ENCODE measurements at regions not wholly inside any gene's neighbourhood (a gene's known extent, or its start where the extent isn't known, plus 50 kb on each side); places are given as distances from the start of the nearest gene placed in this dataset.
"Not testable (repeated sequence)": the region's sequence is repeated elsewhere in the genome, so short reads cannot be mapped to it uniquely, and the experiment has no call there.

DNA sequence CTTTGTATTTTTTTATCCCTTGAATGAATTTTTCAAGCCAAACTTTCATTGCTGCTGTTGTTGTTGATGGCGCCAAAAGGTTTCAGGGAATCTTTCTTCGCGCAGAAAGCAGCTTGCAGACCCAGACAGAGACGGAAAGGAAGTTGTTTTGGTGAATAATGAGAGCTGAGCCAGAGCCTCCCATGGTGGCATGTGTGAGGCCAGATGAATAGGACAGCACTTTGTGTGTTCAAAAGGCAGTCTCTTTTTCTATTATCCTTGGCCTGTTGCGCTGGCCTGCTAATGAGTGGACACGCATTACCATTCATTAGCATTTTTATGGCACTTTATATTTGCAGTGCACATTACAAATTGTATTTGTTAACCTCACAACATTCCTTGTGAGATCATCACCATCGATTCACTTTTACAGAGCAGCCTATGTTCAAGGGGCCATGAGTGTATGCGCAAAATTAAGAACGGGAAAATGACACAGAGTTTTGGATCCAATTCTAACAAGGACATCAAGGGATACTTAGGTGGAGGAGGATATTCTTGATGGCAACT, 754.7 kb downstream of the BCL11A start:
- DNase-seq (ENCODE audit: low read depth) = no peak

DNA sequence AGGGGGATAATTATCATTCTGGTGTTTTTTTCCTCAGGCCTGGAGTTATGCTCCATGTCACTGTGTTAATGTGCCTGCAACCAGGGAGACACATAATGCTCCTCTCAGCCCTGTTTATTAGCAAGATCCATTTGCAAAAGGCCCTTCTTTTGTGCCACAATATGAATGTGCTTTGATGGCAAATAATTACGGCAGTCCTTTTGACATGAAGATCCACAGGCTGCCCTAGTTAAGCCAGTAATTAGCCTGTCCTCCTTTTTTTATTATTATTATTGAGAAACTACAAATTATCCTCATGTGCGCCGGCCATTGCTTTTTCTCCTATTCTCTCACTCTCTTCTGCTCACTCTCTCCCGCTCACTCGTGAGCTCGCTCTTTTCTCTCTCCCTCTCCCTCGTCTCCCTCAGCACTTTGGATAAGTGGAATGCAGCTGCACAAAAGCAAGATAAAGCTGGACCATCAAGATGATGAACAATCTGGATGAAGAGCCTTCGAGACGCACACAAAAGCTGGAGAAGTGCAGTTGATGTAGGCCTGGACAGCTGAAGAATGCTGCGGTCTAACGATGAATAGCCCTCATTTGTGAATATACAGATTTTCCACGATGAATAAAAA, 762.3 kb downstream of the BCL11A start:
- no peak for DNase-seq (ENCODE audit: low read depth)

- DNase-seq (ENCODE audit: low read depth) = no peak
Measured at GRCh38 chr2:59790186-59791003, 763.1 kb downstream of the BCL11A start.

DNA sequence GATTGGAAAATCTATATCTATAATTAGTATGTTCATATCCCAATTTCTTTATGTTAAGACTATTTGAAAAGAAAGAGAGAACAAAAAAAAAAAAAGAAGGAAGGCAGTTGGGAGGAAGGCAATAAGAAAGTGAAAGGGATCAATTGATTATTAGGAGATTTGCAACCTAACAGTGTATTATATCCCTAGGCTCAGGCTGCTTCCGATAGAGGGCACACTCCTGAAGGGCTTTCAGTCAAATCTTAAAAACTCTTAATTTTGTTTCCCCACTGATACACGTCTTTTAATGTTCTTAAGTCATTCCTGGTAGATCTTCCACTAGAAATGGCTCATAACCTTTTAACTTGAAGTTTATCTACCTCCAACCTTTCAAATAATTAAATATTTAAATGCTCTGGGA, 763.9 kb downstream of the BCL11A start:
- no peak for DNase-seq (ENCODE audit: low read depth)

- DNase-seq (ENCODE audit: low read depth) = no peak
Measured at GRCh38 chr2:59787095-59787494, 766.4 kb downstream of the BCL11A start.

GRCh38 chr2:59786684-59787083, 766.8 kb downstream of the BCL11A start:
- no peak for DNase-seq (ENCODE audit: low read depth)

GRCh38 chr2:59779571-59779970, 773.9 kb downstream of the BCL11A start:
- no peak for DNase-seq (ENCODE audit: low read depth)

DNA sequence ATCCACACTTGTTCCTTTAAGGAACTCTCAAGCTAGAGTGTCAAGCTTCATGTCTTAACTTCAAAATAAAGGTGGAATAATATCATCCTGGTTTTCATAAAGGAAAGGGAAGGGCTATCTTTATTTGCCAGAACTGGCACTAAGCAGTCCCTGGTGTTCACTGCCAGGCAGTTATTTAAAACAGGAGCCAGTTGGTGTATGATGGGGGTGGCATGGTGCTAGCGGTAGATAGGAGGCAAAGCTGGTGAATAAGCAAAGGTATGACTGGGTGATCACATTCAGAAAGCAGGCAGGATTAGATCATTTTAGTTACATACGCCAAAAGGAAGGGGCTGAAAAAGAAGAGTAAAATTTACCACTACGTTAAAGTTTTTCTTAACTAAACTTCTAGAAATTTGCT, 776.3 kb downstream of the BCL11A start:
- no peak for DNase-seq (ENCODE audit: low read depth)

GRCh38 chr2:59776726-59777008, 776.8 kb downstream of the BCL11A start:
- no peak for DNase-seq (ENCODE audit: low read depth)

GRCh38 chr2:59774821-59775433, 778.5 kb downstream of the BCL11A start:
- DNase-seq (ENCODE audit: low read depth) = no peak

- no peak for DNase-seq (ENCODE audit: low read depth)
Measured at GRCh38 chr2:59770651-59771050, 782.8 kb downstream of the BCL11A start.

DNA sequence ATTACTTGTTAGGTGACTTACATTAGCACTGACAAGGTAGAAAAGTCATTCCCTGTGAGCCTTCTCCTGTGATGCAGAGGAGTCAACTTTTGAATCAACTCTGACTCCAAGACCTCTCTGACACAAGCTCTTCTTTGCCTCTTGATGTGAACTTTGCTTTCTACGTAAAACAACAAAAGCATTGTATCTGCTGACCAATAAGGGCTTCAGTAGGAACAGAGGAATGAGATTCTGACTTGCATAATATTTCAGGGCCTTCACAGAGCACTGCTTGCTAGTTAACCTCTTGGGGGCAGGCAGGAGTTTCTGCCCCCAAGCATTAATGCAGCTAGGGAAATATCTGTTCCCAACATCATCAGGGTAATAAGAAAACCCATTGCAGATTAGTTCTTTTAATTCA, 791.5 kb downstream of the BCL11A start:
- no peak for DNase-seq (ENCODE audit: low read depth)

DNA sequence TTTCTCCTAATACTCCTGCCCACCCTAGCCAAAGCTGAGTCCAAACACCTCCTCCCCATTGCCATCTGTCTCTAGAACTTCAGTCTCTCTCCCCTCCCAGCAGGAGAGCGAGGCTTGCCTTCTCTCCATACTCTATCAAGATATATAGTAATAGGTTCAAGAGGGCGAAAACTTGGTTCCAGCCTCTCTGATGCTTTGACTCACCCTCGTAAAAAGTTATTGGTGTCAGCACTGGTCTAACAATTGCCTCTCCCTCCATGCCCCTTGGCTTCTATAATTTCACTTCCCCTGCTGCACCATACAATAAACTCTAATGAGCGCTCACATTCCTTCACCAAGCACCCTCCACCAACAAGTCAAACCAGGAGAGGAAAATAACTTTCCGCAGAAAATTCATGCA, 797.3 kb downstream of the BCL11A start:
- DNase-seq (ENCODE audit: low read depth) = no peak

- DNase-seq (ENCODE audit: low read depth) = no peak
Measured at GRCh38 chr2:59754011-59754735, 799.3 kb downstream of the BCL11A start.

- DNase-seq (ENCODE audit: low read depth) = no peak
Measured at GRCh38 chr2:59752512-59752911, 800.9 kb downstream of the BCL11A start.

DNA sequence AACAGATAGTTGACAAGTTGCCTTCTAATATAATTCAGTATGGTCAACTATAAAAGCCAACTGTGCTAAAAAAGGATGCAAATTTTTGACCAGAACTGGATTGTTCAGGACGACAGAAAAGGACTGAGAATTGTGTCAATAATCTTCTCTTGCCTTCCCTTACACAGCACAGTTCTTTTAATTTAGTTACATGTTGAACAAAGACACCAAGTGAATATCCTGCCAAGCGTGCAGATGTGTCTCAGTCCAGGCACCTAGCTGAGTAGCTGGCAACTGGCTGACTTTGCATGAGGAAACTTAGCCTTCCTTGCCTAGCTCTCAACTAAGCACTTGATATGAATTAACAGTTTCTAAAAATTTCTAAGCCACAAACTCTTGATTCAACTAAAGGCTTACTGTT, 801.4 kb downstream of the BCL11A start:
- no peak for DNase-seq (ENCODE audit: low read depth)

GRCh38 chr2:59751214-59751613, 802.2 kb downstream of the BCL11A start:
- not testable (repeated sequence) for DNase-seq (ENCODE audit: low read depth)

GRCh38 chr2:59746291-59746690, 807.2 kb downstream of the BCL11A start:
- DNase-seq (ENCODE audit: low read depth) = no peak

DNA sequence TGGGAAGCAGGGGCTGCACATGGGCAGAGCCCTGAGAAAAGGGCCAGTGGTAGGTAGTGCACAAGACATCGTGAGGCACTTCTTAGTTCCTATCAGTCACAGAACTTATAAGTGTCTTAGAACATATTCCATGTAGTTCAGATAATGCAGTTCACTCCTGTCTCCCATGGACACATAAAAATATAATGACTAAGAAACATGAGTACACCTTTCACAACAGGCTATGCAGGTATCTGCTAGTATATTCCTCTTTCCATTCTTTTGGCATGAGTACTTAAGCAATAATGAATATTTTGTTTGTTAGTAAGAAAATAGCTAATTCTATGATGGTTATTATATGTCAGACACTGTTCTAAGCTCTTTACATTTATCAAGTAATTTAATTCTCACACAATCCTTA, 808.4 kb downstream of the BCL11A start:
- DNase-seq (ENCODE audit: low read depth) = no peak

- DNase-seq (ENCODE audit: low read depth) = no peak
Measured at GRCh38 chr2:59744436-59744835, 809.0 kb downstream of the BCL11A start.

DNA sequence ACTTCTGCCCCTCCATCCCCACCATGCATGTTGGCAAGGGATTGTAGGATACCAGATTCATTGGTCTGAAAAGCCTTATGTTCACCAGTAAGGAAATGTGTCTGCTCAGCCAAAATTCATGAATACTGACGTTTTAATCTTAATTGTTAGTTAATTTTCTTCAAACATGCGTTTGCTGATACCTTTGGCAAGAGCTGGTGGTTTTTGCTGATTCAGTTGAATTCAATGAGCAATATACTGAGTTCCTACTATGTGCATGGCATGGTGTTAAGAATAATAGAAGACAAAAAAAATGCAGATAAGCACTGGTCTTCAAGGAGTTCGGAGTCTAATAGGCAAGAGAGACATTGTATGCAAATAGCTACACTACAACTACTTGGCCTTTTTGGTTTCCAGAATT, 811.6 kb downstream of the BCL11A start:
- DNase-seq (ENCODE audit: low read depth) = no peak

- no peak for DNase-seq (ENCODE audit: low read depth)
Measured at GRCh38 chr2:59739166-59739565, 814.3 kb downstream of the BCL11A start.
